ENCODE measurements at regions not wholly inside any gene's neighbourhood (a gene's known extent, or its start where the extent isn't known, plus 50 kb on each side); places are given as distances from the start of the nearest gene placed in this dataset.

- no peak for TF ChIP-seq POLR2A (IDR thresholded peaks at IDR 0.05)
- TF ChIP-seq, protein P1, sequence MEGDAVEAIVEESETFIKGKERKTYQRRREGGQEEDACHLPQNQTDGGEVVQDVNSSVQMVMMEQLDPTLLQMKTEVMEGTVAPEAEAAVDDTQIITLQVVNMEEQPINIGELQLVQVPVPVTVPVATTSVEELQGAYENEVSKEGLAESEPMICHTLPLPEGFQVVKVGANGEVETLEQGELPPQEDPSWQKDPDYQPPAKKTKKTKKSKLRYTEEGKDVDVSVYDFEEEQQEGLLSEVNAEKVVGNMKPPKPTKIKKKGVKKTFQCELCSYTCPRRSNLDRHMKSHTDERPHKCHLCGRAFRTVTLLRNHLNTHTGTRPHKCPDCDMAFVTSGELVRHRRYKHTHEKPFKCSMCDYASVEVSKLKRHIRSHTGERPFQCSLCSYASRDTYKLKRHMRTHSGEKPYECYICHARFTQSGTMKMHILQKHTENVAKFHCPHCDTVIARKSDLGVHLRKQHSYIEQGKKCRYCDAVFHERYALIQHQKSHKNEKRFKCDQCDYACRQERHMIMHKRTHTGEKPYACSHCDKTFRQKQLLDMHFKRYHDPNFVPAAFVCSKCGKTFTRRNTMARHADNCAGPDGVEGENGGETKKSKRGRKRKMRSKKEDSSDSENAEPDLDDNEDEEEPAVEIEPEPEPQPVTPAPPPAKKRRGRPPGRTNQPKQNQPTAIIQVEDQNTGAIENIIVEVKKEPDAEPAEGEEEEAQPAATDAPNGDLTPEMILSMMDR (IDR thresholded peaks at IDR 0.05) = no peak
Measured at GRCh38 chr14:41488401-41488800, 118.3 kb upstream of the LRFN5 start.
